GM21447 (cell line): ENCODE measurements at regions not wholly inside any gene's neighbourhood (a gene's known extent, or its start where the extent isn't known, plus 50 kb on each side); places are given as distances from the start of the nearest gene placed in this dataset.

ENCODE experiments used
- ATAC-seq: cut with Tn5 transposase; IDR thresholded peaks from one replicate; pipeline ENCODE4 v1.9.1; 2021; ENCODE audit not compliant: unreplicated experiment

DNA sequence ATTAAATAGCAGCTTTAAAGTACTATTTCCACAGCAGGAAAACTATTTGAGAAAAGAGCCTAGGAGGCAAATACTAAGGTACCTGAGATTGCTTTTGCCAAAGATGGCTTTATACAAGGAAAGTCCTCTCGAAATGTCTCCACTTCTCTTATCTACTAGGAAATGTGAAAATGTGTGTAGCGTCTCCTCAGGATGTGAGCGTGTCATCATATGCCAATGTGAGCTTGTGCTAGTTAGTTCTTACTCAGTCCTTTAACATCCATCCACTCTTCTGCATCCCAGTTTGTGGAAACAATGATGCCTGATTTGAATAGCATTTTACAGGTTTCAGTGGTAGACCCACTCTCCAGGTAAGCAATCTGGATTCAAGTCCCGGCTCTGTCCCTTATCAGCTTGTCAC, 421.0 kb downstream of the DYNC2H1 start:
- ATAC-seq: no peak

DNA sequence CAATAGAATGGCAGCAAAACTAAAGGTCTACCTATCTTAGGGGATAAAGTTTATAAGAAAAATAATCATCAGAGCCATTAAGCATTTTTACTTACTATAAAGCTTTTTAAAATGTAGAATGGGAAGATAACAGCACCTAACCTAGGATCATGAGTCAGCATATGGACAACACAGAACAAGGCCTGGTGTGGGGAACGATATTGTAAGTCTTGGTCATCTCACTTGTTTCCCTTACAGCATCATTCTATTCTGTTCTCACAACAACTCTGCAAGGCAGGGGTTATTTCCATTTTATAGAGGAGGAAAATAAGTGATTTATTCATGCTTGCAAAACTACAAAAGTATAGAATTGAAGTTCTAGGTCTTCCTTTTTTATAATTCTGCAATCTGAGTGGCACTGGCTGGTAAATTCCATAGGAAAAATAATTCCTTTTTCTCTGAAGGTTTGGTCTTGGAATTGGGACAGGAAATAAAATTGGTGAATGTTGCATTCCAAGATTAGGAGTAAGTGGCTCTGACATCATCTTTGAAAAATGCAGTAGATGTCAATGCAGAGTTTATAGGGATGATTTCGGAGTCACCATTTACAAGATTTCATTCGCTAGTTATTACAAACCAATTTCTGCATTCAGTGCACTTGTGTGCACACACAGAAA, 423.0 kb downstream of the DYNC2H1 start:
- ATAC-seq: no peak

DNA sequence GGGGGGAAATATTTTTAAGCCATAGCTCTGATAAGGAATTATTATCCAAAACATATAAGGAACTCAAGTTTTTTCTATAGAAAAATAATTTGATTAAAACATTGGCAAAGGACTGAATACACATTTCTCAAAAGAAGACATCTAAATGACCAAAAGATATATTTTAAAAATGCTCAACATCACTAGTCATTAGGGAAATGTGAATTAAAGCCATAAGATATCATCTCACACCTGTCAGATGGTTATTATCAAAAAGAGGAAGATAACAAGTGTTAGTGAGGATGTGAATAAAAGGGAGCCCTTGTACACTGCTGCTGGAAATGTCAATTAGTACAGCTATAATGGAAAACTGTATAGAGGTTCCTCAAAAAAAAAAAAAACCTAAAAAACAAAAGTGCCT, 425.0 kb downstream of the DYNC2H1 start:
- no peak for ATAC-seq

DNA sequence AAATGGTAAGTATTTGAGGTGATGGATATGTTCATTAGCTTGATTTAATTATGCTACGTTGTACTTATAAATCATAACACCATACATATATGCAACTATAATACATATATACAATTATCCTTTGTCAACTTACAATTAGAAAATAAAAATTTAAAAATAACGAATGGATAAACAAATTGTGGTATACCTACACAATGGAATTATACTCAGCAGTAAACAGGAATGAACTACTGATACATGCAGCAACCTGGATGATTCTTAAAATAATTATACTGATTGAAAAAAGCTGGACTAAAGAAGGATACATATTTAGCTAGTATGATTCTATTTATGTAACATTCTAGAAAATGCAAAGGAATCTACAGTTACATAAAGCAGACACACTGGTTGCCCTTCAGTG, 425.7 kb downstream of the DYNC2H1 start:
- no peak for ATAC-seq

DNA sequence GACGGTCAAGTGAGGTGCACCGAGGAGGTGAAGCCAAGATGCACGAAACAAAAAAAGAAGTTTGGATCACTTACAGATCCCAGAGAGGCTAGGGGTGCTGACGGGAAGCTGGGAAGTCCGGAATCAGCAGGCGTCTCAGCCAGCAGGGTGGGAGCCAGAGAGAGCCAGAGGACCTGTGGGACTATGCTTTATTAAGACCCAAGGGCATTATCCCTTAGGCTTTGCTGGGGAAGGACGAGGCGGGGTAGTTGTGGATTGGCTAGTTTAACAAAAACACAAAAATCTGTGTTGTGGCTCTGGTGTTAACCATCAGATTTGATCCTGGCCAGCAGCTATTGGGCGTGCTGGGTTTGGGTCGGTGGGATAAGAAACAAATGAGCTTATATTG, 427.1 kb downstream of the DYNC2H1 start:
- ATAC-seq: no peak

DNA sequence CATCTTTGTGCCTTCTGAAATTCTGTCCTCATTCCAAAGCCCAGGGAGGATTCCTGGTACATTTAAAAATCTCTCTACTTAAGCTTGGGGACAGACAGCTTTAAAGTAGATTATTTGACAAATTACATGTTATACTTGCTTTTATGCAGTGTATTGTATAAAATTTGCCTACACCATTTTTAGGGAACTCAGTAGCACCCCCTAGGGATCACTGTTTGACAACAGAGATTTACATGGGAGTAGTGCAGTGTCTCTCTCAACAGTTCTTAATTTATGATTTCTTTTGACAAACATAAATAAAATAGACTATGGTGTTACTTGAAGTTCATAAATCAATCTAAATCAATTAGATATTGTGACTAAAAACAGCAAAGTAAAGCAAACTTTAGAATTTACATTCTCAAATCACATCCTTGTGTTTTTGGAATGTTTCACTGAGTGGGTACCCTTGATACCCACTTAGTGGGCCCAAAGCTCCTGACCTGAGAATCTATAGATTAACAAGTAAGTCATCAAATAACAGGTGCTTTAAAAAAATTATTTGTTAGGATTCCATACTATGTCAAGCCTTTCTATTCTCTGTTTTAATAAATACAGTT, 428.8 kb downstream of the DYNC2H1 start:
- ATAC-seq: no peak

DNA sequence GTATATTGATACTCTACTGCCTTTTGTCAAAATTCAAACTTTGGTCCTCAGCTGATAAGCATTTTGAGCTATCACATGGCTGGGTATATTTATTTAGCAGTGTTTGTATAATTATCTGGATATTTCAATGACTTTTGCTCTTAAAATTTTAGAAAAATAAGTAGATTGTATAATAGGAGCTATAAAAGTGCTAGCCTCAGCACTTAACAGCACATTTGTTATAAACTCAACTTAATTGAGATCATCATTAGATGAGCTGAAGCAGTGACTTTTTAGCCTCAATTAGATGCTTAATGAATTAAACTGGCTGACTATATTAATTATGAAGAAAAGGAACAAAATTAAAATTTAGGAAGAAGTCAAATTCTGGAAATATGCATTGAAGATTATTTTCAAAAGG, 429.9 kb downstream of the DYNC2H1 start:
- ATAC-seq: no peak

DNA sequence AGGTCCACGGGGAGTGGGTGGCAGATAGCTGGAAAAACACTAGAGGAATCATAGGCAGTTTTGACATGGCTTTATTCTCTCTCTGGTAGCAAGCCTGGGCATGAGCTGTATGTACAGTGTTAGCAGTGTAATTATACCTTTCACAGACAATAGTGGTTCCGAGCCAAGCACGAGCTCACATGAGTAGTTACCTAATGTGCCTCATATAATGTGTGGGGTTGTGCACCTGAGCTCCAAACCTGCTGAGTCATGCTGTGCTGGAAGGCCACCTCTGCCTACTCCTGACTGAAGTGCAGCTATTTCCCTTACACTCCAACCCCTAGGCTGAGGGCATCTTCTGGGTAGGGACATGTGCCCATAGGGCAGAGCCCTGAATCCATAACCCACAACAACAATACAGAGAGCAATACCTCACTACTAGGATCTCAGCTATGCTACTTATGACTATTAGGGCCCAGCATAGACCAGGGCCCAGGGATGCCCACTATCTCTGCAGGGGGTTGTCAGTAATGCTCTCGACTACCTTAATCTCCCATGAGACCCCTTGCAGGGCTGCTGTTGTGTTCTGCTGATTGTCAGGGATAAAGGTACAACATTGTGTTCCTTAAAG, 432.1 kb downstream of the DYNC2H1 start:
- ATAC-seq: no peak

DNA sequence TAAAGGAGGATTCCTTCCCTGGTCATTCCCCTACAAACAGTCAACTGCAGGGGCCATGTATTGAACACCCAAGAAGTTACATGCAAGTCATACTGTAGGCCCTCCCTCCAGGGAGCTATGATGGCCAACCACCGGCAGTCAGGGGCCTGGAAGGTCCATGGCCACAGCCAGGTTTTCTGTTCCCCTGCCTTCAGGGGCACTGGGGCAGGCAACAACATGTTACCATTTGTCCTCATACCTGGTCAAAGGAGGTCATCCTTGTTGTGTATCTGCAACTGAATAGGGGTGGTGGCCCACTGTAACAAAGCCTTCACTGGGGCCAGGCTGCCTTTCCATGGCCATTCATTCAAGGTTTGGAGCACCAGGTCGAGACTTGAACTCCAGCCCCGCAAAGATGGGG, 433.6 kb downstream of the DYNC2H1 start:
- ATAC-seq: no peak

DNA sequence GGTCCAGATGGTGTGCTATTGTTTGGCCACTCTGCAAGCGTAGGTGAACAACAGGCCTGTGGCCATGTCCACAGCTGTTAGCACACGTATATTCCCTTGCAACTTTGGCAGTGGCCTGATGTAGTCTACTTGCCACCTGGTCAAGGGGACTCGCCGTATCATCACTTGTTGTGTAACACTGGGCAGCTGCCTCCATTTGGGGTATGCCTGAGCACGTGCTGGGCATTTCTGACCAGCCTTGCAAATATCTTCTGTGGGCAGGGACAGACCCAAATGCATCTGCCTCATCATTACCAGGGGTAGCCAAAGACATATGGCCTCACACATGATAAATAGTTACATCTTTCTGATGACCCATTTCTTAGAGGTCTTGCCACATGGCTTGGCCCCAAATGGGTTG, 434.2 kb downstream of the DYNC2H1 start:
- no peak for ATAC-seq

DNA sequence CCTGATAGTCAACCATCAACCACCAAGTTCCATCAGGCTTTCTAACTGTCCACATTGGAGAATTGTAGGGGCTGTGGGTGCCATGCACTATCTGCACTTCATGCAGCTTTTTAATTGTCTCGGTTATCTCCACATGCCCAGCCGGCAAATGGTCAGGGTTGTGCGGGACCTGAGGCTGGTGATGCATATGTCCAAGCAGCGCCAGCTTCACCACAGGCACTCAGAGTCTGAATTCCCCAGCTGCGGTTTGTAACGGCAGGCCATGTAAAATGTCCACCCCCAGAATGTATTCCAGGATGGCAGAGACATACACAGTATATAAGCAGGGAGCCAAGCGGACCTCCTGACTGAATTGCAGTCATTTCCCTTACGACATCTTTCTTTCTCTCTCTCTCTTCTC, 435.6 kb downstream of the DYNC2H1 start:
- no peak for ATAC-seq

DNA sequence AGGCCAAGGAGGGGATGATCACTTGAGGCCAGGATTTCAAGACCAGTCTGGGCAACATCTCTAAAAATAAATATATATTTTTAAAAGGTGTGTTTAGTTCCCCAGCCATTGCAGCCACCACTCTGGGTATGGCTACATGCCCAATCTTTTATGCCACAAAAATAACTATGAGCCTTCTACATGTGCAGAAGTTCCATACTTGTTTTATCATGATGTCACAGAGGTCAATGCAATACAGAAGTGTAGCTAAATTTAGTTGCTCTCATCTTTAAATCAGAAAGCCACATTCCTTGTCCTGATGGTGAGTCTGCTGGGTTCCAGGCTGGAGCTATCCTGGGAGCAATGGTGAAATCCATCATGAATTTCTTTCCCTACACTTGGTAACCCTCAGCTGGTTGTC, 436.3 kb downstream of the DYNC2H1 start:
- ATAC-seq: no peak

DNA sequence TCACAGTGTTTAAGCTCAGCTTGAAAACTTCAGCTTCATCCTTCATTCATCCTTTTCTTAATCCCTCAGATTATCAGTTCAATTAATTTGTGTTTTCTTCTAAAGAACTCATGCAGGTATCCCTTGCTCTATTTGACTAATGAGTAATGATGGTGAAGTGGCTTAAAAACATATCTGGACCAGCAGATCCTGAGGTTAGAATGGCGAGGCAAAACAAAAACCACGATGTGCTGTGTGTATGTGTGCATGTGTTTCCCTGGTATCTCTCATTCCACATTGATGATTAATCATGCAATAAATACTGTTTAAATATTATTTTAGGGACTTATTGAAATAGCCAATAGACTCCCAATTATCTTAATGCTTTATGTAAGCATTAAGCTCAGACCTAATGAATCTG, 437.0 kb downstream of the DYNC2H1 start:
- ATAC-seq: no peak

DNA sequence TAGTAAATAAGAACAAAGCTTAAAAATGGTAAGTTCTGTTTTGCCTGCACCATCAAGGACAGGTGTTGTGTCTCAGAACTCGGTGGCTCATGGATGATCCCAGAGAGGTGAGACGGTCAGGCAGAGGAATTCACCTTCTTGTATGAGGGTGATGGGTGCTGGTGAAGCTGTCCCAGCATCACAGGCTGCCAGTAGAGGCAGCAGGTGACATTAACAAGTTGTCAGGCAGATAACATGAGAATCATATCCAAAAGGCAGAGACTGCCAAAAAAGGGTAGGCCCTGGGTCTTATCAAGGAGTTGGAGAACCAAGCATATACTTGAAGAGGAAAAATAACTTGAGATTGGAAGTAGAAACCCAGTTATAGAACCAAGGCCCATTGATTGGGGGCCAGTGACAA, 437.8 kb downstream of the DYNC2H1 start:
- no peak for ATAC-seq

DNA sequence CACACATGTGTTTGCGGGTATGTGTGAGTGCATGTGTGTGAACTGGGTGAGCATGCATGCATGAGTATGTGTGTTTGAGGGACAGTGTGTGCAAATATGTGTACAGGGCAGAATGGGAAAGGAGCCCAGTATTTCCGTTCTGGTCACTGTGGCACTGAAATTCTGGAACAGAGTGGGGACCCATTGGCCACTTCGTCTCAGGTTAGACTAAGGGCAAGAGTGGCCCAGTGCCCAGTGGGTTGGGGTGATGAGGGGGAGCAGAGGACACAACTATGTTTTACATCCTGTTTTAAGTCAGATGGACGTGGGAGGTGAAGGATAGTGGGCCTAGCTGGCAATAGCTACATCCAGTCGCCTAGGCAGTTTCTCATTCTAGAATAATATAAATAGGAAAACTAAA, 438.5 kb downstream of the DYNC2H1 start:
- no peak for ATAC-seq

DNA sequence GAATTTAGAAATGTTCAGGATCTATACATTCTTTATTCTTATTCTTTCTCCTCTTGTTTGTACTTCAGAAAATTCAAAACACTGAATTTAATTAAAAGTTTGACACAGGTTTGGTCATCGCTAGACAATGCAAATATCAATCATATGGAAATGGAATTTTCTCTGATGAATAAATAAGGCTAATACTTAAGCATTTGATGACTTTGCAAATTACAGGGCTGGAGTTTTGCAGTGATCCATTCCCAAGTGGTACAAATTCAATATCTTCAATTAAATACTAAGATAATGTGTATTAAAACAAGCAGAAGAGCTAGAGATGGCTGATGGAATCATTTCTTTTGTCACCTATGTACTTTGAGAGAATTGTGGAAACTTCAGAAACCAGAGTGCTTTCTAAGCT, 439.6 kb downstream of the DYNC2H1 start:
- no peak for ATAC-seq

DNA sequence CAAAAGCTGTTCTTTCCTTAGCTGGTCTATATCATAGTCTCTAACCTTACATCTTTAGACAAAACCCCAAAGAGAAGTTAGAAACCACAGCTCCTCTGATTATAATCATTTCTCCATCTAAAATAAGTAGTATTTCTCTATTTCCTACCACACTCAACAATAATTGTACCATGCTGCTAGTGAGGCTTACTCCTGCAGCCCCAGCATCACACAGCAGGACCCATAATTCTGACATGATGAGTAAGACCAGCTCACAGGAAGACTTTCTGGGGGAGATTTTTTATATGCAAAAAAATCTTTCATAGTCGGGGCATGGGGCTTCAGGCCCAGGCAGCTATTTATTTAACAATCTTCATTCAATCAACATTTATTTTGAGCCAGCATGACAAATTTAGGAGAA, 441.6 kb downstream of the DYNC2H1 start:
- ATAC-seq: no peak

DNA sequence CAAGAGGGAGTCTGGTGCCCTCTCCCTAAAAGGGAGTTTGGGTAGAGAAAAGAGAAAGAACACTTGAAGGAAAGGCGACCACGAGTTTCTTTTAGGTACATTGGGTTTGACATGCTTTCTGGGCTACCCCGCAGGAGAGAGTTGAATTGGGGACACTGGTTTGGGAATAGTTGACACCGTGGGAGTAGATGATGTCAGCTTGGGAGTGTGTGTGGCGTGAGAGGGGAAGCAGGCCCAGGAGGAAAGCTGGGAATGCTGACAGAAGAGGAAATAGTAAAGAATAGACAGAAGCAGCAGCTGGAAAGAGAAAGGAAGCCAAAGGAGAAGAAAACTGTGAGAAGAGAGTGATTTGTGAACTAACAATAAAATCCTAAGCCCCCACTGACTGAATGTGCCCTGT, 442.9 kb downstream of the DYNC2H1 start:
- no peak for ATAC-seq

DNA sequence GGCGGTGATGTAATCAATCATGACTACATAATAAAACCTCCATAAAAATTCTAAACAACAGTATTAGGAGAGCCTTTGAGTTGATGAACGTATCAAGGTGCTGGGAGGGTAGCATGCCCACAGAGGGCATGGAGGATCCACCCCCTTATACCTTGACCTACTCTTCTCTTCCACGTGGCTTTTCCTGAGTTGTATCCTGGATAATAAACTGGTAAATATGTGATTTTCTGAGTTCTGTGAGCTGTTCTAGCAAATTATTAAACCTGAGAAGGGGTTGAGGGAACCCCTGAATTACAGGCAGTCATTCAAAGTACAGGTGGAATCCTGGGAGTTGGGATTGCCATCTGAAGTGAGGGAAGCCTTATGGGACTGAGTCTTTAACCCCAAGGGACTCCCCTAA, 446.9 kb downstream of the DYNC2H1 start:
- ATAC-seq: no peak

DNA sequence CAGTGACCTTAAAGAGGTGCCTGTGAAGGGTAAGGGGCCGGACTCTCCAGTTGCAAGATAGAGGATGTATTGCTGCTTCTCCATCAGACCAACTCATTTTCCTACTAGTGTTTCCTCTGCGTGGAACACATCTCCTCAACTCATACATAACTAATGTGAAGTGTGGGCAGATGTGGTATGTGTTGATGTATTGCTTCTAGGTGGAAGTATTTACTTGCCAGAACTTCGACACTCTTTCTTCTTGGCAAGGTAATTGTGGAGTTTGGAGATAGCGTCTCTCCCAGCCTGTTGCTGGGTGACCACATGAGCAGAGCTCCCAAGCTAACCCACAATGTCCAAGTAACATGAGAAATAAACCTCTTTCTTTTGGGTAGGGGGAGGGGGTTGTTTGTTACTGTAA, 456.9 kb downstream of the DYNC2H1 start:
- no peak for ATAC-seq

DNA sequence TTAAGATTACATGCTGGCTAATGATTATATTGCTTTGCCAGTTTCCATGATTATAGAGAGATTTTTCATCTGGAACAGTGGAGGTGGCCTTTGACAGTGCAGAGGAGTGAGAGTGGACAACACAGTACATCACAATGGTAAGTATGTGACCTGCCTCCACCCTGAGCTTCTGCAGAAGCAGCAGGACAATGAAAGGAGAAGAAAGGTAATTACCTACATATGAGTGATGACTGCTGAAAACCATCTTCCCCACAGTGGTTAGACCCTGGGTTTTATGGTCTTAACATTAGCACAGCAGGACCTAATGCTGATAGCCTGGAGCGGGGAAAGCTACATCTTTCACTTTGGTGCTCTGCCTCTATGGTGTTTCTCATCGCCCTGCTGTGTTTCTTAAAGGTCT, 454.7 kb upstream of the DDI1 start:
- ATAC-seq: no peak

DNA sequence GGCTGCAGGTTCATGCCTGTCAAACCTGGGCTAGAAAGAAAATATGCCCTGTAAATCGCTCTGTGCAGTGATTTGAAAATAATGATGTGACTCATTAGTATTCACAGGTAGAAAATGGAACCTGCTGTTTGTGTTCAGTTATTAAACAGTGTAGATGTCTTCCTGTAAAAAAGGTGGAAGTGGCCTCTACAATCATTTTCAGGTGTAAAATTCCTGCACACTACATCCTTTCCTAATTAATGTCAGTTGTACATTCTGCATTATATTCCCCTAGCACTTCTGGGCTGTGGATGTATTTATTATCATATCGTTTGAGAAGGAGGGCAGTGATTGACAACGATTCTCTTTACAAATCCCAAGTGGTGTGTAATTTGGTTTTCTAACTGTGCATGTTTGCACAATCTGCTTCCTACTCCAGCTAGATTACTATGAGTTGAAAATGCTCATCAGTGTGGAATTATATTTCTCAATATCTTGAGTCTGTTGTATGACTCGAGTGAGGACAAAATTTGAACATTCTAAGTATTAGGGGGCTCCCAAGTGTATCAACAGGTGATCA, 454.0 kb upstream of the DDI1 start:
- no peak for ATAC-seq

DNA sequence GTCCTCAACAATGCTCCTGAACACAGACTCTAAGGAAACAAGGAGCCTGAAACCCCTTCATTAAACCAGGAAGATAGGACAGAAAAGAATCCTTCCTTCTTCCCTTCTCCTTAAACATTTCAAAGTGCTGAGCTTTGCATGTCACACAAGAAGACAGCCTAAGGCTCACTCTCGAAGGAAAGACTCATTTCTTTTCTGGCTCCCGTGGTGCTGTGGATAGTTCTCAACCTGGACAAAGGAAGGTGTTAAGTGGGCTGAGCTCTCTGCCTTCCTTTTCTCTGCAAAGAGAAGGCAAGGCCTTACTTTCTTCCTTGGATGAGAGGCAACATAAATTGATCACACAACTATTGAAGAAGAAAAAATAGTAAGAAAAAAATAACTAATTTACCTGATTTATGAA, 452.4 kb upstream of the DDI1 start:
- no peak for ATAC-seq
